ENCODE measurements at regions not wholly inside any gene's neighbourhood (a gene's known extent, or its start where the extent isn't known, plus 50 kb on each side); places are given as distances from the start of the nearest gene placed in this dataset.

DNA sequence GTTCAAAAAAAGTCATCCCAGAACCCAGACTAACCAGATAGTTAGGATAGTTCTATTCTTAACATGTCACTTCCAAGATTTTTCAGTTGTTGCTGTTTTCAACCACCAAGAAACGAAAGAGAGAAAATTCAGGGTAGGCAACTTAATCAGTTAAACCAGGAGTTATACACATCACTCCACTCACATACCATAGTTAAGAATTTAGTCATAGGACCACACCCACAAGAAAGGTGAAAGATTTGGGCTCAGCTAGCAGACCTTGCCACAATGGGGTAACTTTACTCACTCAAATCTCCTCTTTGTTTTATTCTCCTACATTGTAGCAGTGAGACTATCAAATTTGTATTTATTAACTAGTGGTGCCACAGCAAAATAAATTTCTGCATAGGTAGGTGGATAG is 473.6 kb downstream of the NUP35 start:
- Histone ChIP-seq H3K27ac (ENCODE audit: low read depth in 1 of 2, low read length in 2 of 2) (no peak overlapping the region), H3K4me1 (ENCODE audit: insufficient read depth, low read length) (no peaks in the 10 kb centered on the region), H3K36me3 (ENCODE audit: insufficient read depth, low read length) (no peaks in the 10 kb centered on the region), H3K27me3 (ENCODE audit: control insufficient read depth in 1 of 2, insufficient read depth in 2 of 2, low read length in 2 of 2) (no peaks in the 10 kb centered on the region), H3K9me3 (ENCODE audit: control insufficient read depth in 1 of 2, insufficient read depth in 1 of 2, low read length in 2 of 2) (no peaks in the 10 kb centered on the region), H3K4me3 (ENCODE audit: low read length) (no peak overlapping the region)
- Mint-ChIP-seq H3K4me3 (no peak overlapping the region), H3K9me3 (peaks cover 2% of the 10 kb centered on the region), H3K36me3 (ENCODE audit: low read depth) (no peaks in the 10 kb centered on the region), H3K4me1 (ENCODE audit: low read depth) (no peaks in the 10 kb centered on the region), H3K27me3 (no peaks in the 10 kb centered on the region), H3K27ac (no peak overlapping the region)
- ChIA-PET POLR2A (no interaction called here), CTCF (no interaction called here)
- TF ChIP-seq, protein P1, sequence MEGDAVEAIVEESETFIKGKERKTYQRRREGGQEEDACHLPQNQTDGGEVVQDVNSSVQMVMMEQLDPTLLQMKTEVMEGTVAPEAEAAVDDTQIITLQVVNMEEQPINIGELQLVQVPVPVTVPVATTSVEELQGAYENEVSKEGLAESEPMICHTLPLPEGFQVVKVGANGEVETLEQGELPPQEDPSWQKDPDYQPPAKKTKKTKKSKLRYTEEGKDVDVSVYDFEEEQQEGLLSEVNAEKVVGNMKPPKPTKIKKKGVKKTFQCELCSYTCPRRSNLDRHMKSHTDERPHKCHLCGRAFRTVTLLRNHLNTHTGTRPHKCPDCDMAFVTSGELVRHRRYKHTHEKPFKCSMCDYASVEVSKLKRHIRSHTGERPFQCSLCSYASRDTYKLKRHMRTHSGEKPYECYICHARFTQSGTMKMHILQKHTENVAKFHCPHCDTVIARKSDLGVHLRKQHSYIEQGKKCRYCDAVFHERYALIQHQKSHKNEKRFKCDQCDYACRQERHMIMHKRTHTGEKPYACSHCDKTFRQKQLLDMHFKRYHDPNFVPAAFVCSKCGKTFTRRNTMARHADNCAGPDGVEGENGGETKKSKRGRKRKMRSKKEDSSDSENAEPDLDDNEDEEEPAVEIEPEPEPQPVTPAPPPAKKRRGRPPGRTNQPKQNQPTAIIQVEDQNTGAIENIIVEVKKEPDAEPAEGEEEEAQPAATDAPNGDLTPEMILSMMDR (IDR thresholded peaks at IDR 0.05), result no peak
- DNase-seq, result no peak
- intact Hi-C loops (cut with DNase I, micrococcal nuclease), result no loop called here
- ATAC-seq (ENCODE audit: poor library complexity), result no peak

DNA sequence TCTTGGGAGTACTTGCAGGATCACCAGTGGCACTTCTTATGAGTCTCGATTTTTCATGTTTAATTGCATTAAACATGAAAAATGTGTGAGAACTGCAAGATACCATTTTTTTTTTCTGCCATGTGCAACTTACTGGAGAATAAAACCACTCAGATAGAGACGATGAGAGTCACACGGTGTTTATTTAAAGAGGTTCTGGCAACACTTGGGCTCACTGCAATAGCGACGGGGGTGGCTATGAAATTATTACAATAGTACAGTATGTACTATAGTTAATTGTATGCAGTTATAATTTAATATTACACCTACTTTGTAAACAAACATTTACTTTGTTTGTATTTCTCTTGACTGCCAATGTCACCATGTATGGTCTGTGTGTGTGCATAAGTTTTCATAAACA is 479.8 kb downstream of the NUP35 start:
- Histone ChIP-seq H3K27me3 (ENCODE audit: control insufficient read depth in 1 of 2, insufficient read depth in 2 of 2, low read length in 2 of 2) (no peaks in the 10 kb centered on the region), H3K4me3 (ENCODE audit: low read length) (no peak overlapping the region), H3K4me1 (ENCODE audit: insufficient read depth, low read length) (no peaks in the 10 kb centered on the region), H3K36me3 (ENCODE audit: insufficient read depth, low read length) (no peaks in the 10 kb centered on the region), H3K9me3 (ENCODE audit: control insufficient read depth in 1 of 2, insufficient read depth in 1 of 2, low read length in 2 of 2) (peaks cover 0 to 4% of the 10 kb centered on the region in 2 experiments), H3K27ac (ENCODE audit: low read depth in 1 of 2, low read length in 2 of 2) (no peak overlapping the region)
- Mint-ChIP-seq H3K9me3 (peaks cover 3% of the 10 kb centered on the region), H3K4me1 (ENCODE audit: low read depth) (no peaks in the 10 kb centered on the region), H3K4me3 (no peak overlapping the region), H3K27ac (no peak overlapping the region), H3K36me3 (ENCODE audit: low read depth) (no peaks in the 10 kb centered on the region), H3K27me3 (no peaks in the 10 kb centered on the region)
- ATAC-seq (ENCODE audit: poor library complexity) (no peak), DNase-seq (no peak)
- CTCF ChIA-PET, result no interaction called here
- TF ChIP-seq, protein P1 (IDR thresholded peaks at IDR 0.05), result no peak
- POLR2A ChIA-PET, result no interaction called here
- intact Hi-C loops (cut with DNase I, micrococcal nuclease), result no loop called here

DNA sequence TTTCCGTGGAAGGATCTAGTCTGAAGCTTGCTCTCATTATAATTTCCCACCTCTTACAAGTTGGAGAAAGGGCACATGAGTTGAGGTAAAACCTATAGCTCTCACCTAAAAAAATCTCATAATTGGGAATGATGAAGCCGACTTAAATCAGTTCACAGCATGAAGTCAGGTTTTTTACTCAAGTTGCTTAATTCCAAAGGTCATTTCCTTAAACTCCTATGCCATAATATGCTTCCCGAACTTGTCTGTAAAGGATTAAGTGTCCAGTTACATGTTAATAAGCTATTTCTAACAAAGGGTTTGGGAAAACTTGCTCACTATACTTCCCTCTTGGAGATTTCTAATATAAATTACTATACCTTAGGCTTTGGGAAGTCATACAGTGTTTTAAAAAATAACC is 481.2 kb downstream of the NUP35 start:
- DNase-seq (no peak), ATAC-seq (ENCODE audit: poor library complexity) (no peak)
- POLR2A ChIA-PET, result no interaction called here
- peaks cover 3% of the 10 kb centered on the region for H3K9me3 Mint-ChIP-seq
- Histone ChIP-seq H3K9me3 (ENCODE audit: control insufficient read depth in 1 of 2, insufficient read depth in 1 of 2, low read length in 2 of 2) (peaks cover 0 to 4% of the 10 kb centered on the region in 2 experiments), H3K36me3 (ENCODE audit: insufficient read depth, low read length) (no peaks in the 10 kb centered on the region), H3K27me3 (ENCODE audit: control insufficient read depth in 1 of 2, insufficient read depth in 2 of 2, low read length in 2 of 2) (no peaks in the 10 kb centered on the region), H3K4me3 (ENCODE audit: low read length) (no peak overlapping the region), H3K27ac (ENCODE audit: low read depth in 1 of 2, low read length in 2 of 2) (no peak overlapping the region), H3K4me1 (ENCODE audit: insufficient read depth, low read length) (no peaks in the 10 kb centered on the region)
- H3K4me1 Mint-ChIP-seq (ENCODE audit: low read depth), result no peaks in the 10 kb centered on the region
- H3K36me3 Mint-ChIP-seq (ENCODE audit: low read depth), result no peaks in the 10 kb centered on the region
- no peak overlapping the region for H3K4me3 Mint-ChIP-seq
- H3K27me3 Mint-ChIP-seq, result no peaks in the 10 kb centered on the region
- CTCF ChIA-PET, result no interaction called here
- TF ChIP-seq, protein P1 (IDR thresholded peaks at IDR 0.05), result no peak
- H3K27ac Mint-ChIP-seq, result no peak overlapping the region
- intact Hi-C loops (cut with DNase I, micrococcal nuclease), result no loop called here
